Hepatocyte (in vitro differentiated cells): ENCODE measurements at regions not wholly inside any gene's neighbourhood (a gene's known extent, or its start where the extent isn't known, plus 50 kb on each side); places are given as distances from the start of the nearest gene placed in this dataset.

Experiments
- DNase-seq: peaks from one replicate; pipeline ENCODE4 v3.0.0-alpha.2; 2016; ENCODE audit warnings: low spot score
- H2AFZ ChIP-seq: fragments of 200-600 bp; sonication (generic); 2 replicates; pipeline ENCODE4 v1.6.0; 2016; ENCODE audit warnings: antibody characterized with exemption, mild to moderate bottlenecking
- H3K27ac ChIP-seq: fragments of 200-600 bp; sonication (generic); 2 replicates; pipeline ENCODE4 v1.5.1; 2016; ENCODE audit warnings: mild to moderate bottlenecking
- H3K27me3 ChIP-seq: fragments of 200-600 bp; sonication (generic); 2 replicates; pipeline ENCODE4 v1.6.1; 2016
- H3K36me3 ChIP-seq: fragments of 200-600 bp; sonication (generic); replicated peaks from 2 replicates; pipeline ENCODE4 v1.5.1; 2016; ENCODE audit warnings: low read depth; ENCODE audit not compliant: insufficient read depth
- H3K4me1 ChIP-seq: fragments of 200-600 bp; sonication (generic); 2 replicates; pipeline ENCODE4 v1.5.1; 2016; ENCODE audit warnings: mild to moderate bottlenecking, moderate library complexity; ENCODE audit not compliant: insufficient read depth
- H3K4me2 ChIP-seq: fragments of 200-600 bp; sonication (generic); 2 replicates; pipeline ENCODE4 v1.6.0; 2016
- H3K4me3 ChIP-seq: fragments of 200-600 bp; sonication (generic); 2 replicates; pipeline ENCODE4 v1.5.1; 2016; ENCODE audit warnings: mild to moderate bottlenecking
- H3K79me2 ChIP-seq: fragments of 200-600 bp; sonication (generic); 2 replicates; pipeline ENCODE4 v1.6.0; 2017; ENCODE audit warnings: mild to moderate bottlenecking
- H3K9me2 ChIP-seq: fragments of 200-600 bp; sonication (generic); replicated peaks from 2 replicates; pipeline ENCODE4 v1.6.0; 2017; ENCODE audit warnings: mild to moderate bottlenecking; ENCODE audit not compliant: insufficient read depth
- H3K9me3 ChIP-seq: fragments of 200-600 bp; sonication (generic); 2 replicates; pipeline ENCODE4 v1.5.1; 2016; ENCODE audit warnings: low read depth, mild to moderate bottlenecking
- H4K20me1 ChIP-seq: fragments of 200-600 bp; sonication (generic); 2 replicates; pipeline ENCODE4 v1.6.0; 2016; ENCODE audit warnings: mild to moderate bottlenecking; ENCODE audit not compliant: insufficient read depth, poor library complexity, severe bottlenecking
- CTCF ChIP-seq: fragments of 200-600 bp; sonication (generic); IDR thresholded peaks from 2 replicates; pipeline ENCODE4 v1.5.1; 2016; ENCODE audit warnings: antibody characterized with exemption, mild to moderate bottlenecking; ENCODE audit not compliant: poor library complexity
- EZH2 ChIP-seq: fragments of 200-600 bp; sonication (generic); IDR thresholded peaks from 2 replicates; pipeline ENCODE4 v1.6.1; 2016; ENCODE audit warnings: antibody characterized with exemption, mild to moderate bottlenecking, borderline replicate concordance
- EZH2phosphoT487 ChIP-seq: fragments of 200-600 bp; sonication (generic); IDR thresholded peaks from one replicate; pipeline ENCODE4 v1.6.1; 2018; ENCODE audit warnings: antibody characterized with exemption, mild to moderate bottlenecking, low read depth, moderate library complexity; ENCODE audit not compliant: unreplicated experiment, severe bottlenecking
- WGBS: methylation state at CpG from one replicate; pipeline ENCODE4 v1.1.6; 2016; ENCODE audit warnings: low lambda C conversion rate; ENCODE audit errors: missing lambda C conversion rate; 5-methylcytosine and 5-hydroxymethylcytosine counted together

GRCh38 chr3:146350852-146351251 is 99.9 kb upstream of the PLSCR4 start:
- H4K20me1 ChIP-seq, result no peaks in the 10 kb centered on the region
- no peak for TF ChIP-seq EZH2phosphoT487
- no peak for TF ChIP-seq CTCF
- TF ChIP-seq EZH2, result no peak
- H3K4me2 ChIP-seq, result no peak overlapping the region
- WGBS, result 85% methylated on average over 2 of the region's 2 CpGs
- H2AFZ ChIP-seq, result no peak overlapping the region
- H3K36me3 ChIP-seq, result no peaks in the 10 kb centered on the region
- no peaks in the 10 kb centered on the region for H3K9me2 ChIP-seq
- no peak overlapping the region for H3K27ac ChIP-seq
- no peak for DNase-seq
- H3K27me3 ChIP-seq, result no peaks in the 10 kb centered on the region
- H3K4me3 ChIP-seq, result no peak overlapping the region
- H3K79me2 ChIP-seq, result no peaks in the 10 kb centered on the region
- no peaks in the 10 kb centered on the region for H3K9me3 ChIP-seq
- no peaks in the 10 kb centered on the region for H3K4me1 ChIP-seq

GRCh38 chr3:146345900-146346299 is 95.0 kb upstream of the PLSCR4 start:
- WGBS, result 70% methylated on average over 2 of the region's 2 CpGs

GRCh38 chr3:146343551-146343950 is 92.6 kb upstream of the PLSCR4 start:
- no peak for DNase-seq
- no peak overlapping the region for H2AFZ ChIP-seq
- no peak overlapping the region for H3K4me2 ChIP-seq
- no peak overlapping the region for H3K27ac ChIP-seq
- no peaks in the 10 kb centered on the region for H3K27me3 ChIP-seq
- TF ChIP-seq EZH2 (no peak), CTCF (no peak), EZH2phosphoT487 (no peak)
- H3K9me2 ChIP-seq, result no peaks in the 10 kb centered on the region
- WGBS, result 35% methylated on average over 2 of the region's 2 CpGs
- H3K9me3 ChIP-seq, result no peaks in the 10 kb centered on the region
- H3K79me2 ChIP-seq, result no peaks in the 10 kb centered on the region
- no peak overlapping the region for H3K4me3 ChIP-seq
- H4K20me1 ChIP-seq, result no peaks in the 10 kb centered on the region
- no peaks in the 10 kb centered on the region for H3K36me3 ChIP-seq
- H3K4me1 ChIP-seq, result no peaks in the 10 kb centered on the region

More at GRCh38 chr3:146345900-146346299, 95.0 kb upstream of the PLSCR4 start:
- no peaks in the 10 kb centered on the region for H3K27me3 ChIP-seq
- TF ChIP-seq EZH2phosphoT487 (no peak), EZH2 (no peak), CTCF (no peak)
- H3K4me1 ChIP-seq, result no peaks in the 10 kb centered on the region
- no peak overlapping the region for H3K4me2 ChIP-seq
- no peak for DNase-seq
- H3K27ac ChIP-seq, result no peak overlapping the region
- H3K4me3 ChIP-seq, result no peak overlapping the region
- H3K9me3 ChIP-seq, result no peaks in the 10 kb centered on the region
- no peaks in the 10 kb centered on the region for H4K20me1 ChIP-seq
- no peaks in the 10 kb centered on the region for H3K79me2 ChIP-seq
- no peaks in the 10 kb centered on the region for H3K36me3 ChIP-seq
- no peaks in the 10 kb centered on the region for H3K9me2 ChIP-seq
- no peak overlapping the region for H2AFZ ChIP-seq

GRCh38 chr3:146342989-146343388 is 92.1 kb upstream of the PLSCR4 start:
- Histone ChIP-seq H3K27me3 (no peaks in the 10 kb centered on the region), H3K79me2 (no peaks in the 10 kb centered on the region), H3K27ac (no peak overlapping the region), H3K9me2 (no peaks in the 10 kb centered on the region), H3K4me2 (no peak overlapping the region), H3K4me3 (no peak overlapping the region), H3K36me3 (no peaks in the 10 kb centered on the region), H3K4me1 (no peaks in the 10 kb centered on the region), H3K9me3 (no peaks in the 10 kb centered on the region), H2AFZ (no peak overlapping the region), H4K20me1 (no peaks in the 10 kb centered on the region)
- no peak for DNase-seq
- no peak for TF ChIP-seq EZH2phosphoT487
- no peak for TF ChIP-seq CTCF
- no peak for TF ChIP-seq EZH2
